ENCODE measurements at regions not wholly inside any gene's neighbourhood (a gene's known extent, or its start where the extent isn't known, plus 50 kb on each side); places are given as distances from the start of the nearest gene placed in this dataset.

GRCh38 chr5:107808671-107809137 lies 138.0 kb upstream of the EFNA5 start:
- ATAC-seq (no peak), DNase-seq (no peak)
- ChIA-PET CTCF (no interaction called here), POLR2A (no interaction called here)
- Mint-ChIP-seq H3K4me3 (no peak overlapping the region), H3K27ac (no peak overlapping the region), H3K9me3 (peaks cover 0 to 2% (median 0%) of the 10 kb centered on the region in 11 donors), H3K36me3 (no peaks in the 10 kb centered on the region), H3K4me1 (peaks cover 0 to 15% (median 0%) of the 10 kb centered on the region in 7 donors), H3K27me3 (peaks cover 0 to 15% (median 6%) of the 10 kb centered on the region in 5 donors)
- Histone ChIP-seq H3K4me3 (ENCODE audit: low read length) (no peak overlapping the region), H3K9me3 (ENCODE audit: control insufficient read depth in 2 of 3, low read length in 3 of 3) (no peaks in the 10 kb centered on the region), H3K36me3 (ENCODE audit: control insufficient read depth in 2 of 3, insufficient read depth in 3 of 3, low read length in 3 of 3) (no peaks in the 10 kb centered on the region), H3K27ac (ENCODE audit: low read depth, low read length) (no peak overlapping the region), H3K4me1 (ENCODE audit: control insufficient read depth in 2 of 2, insufficient read depth in 2 of 2, low read length in 2 of 2) (no peaks in the 10 kb centered on the region), H3K27me3 (ENCODE audit: control insufficient read depth in 2 of 2, insufficient read depth in 2 of 2, low read length in 2 of 2) (no peaks in the 10 kb centered on the region)
- intact Hi-C loops (cut with micrococcal nuclease) = no loop called here

DNA sequence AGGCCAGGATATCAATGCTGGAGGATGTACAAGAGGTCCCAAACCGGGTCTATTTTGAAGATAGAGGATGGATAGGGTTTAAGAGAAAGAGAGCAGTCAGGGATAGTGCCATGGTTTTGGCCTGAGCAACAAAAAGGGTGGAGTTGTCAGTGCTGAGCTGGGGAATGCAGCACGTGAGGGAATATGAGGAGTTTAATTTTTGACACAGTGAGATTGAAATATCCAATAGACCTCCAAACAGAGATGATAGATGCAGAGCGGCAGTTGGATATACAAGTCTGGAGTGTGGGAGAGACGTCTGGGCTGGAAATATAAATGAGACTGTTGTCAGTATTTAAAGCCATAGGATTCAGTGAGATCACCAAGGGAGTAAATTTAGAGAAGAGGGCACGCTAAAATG lies 136.7 kb upstream of the EFNA5 start:
- H3K27me3 Mint-ChIP-seq = peaks cover 0 to 6% (median 4%) of the 10 kb centered on the region in 5 donors

GRCh38 chr5:107806705-107807104 lies 136.0 kb upstream of the EFNA5 start:
- H3K9me3 Mint-ChIP-seq = peaks cover 0 to 3% (median 0%) of the 10 kb centered on the region in 11 donors
- intact Hi-C loops (cut with micrococcal nuclease) = no loop called here
- no peak overlapping the region for H3K4me3 Mint-ChIP-seq
- no peaks in the 10 kb centered on the region for H3K36me3 Mint-ChIP-seq
- CTCF ChIA-PET = no interaction called here
- no peak overlapping the region for H3K27ac ChIP-seq (ENCODE audit: low read depth, low read length)
- no peaks in the 10 kb centered on the region for H3K4me1 ChIP-seq (ENCODE audit: control insufficient read depth in 2 of 2, insufficient read depth in 2 of 2, low read length in 2 of 2)
- POLR2A ChIA-PET = no interaction called here
- ATAC-seq (no peak), DNase-seq (no peak)
- no peaks in the 10 kb centered on the region for H3K36me3 ChIP-seq (ENCODE audit: control insufficient read depth in 2 of 3, insufficient read depth in 3 of 3, low read length in 3 of 3)
- no peak overlapping the region for H3K27ac Mint-ChIP-seq
- no peaks in the 10 kb centered on the region for H3K27me3 ChIP-seq (ENCODE audit: control insufficient read depth in 2 of 2, insufficient read depth in 2 of 2, low read length in 2 of 2)
- peaks cover 0 to 4% (median 0%) of the 10 kb centered on the region in 5 donors for H3K27me3 Mint-ChIP-seq
- H3K4me1 Mint-ChIP-seq = peaks cover 0 to 21% (median 0%) of the 10 kb centered on the region in 7 donors
- H3K9me3 ChIP-seq (ENCODE audit: control insufficient read depth in 2 of 3, low read length in 3 of 3) = no peaks in the 10 kb centered on the region
- H3K4me3 ChIP-seq (ENCODE audit: low read length) = no peak overlapping the region

More for the DNA sequence above, 136.7 kb upstream of the EFNA5 start:
- Histone ChIP-seq H3K9me3 (ENCODE audit: control insufficient read depth in 2 of 3, low read length in 3 of 3) (no peaks in the 10 kb centered on the region), H3K4me1 (ENCODE audit: control insufficient read depth in 2 of 2, insufficient read depth in 2 of 2, low read length in 2 of 2) (no peaks in the 10 kb centered on the region), H3K4me3 (ENCODE audit: low read length) (no peak overlapping the region), H3K27ac (ENCODE audit: low read depth, low read length) (no peak overlapping the region), H3K27me3 (ENCODE audit: control insufficient read depth in 2 of 2, insufficient read depth in 2 of 2, low read length in 2 of 2) (no peaks in the 10 kb centered on the region), H3K36me3 (ENCODE audit: control insufficient read depth in 2 of 3, insufficient read depth in 3 of 3, low read length in 3 of 3) (no peaks in the 10 kb centered on the region)
- no peaks in the 10 kb centered on the region for H3K36me3 Mint-ChIP-seq
- H3K27ac Mint-ChIP-seq = no peak overlapping the region
- H3K9me3 Mint-ChIP-seq = peaks cover 0 to 1% (median 0%) of the 10 kb centered on the region in 11 donors
- DNase-seq (no peak), ATAC-seq (no peak)
- ChIA-PET POLR2A (no interaction called here), CTCF (no interaction called here)
- no peak overlapping the region for H3K4me3 Mint-ChIP-seq
- intact Hi-C loops (cut with micrococcal nuclease) = no loop called here
- H3K4me1 Mint-ChIP-seq = peaks cover 0 to 19% (median 0%) of the 10 kb centered on the region in 7 donors

DNA sequence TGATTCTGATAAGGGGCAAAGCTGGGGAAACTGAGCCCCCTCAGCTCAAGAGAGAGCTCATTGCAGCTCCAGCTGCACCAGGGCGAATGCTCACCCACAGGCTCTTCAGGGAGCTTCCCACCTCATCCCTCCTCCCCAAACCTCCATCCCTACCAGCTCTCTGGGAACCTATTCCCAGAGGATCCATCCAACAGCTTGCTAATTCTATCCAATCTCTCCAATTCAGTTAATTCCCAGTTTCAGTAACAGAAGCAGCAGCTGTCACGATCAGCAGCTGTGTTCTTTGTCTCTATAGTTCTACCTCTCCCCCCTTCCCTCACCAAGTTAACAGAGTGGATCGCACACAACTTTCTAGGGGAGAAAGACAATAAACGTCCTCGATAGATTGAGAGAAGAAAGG lies 135.5 kb upstream of the EFNA5 start:
- Histone ChIP-seq H3K4me1 (ENCODE audit: control insufficient read depth in 2 of 2, insufficient read depth in 2 of 2, low read length in 2 of 2) (no peaks in the 10 kb centered on the region), H3K36me3 (ENCODE audit: control insufficient read depth in 2 of 3, insufficient read depth in 3 of 3, low read length in 3 of 3) (no peaks in the 10 kb centered on the region), H3K27me3 (ENCODE audit: control insufficient read depth in 2 of 2, insufficient read depth in 2 of 2, low read length in 2 of 2) (no peaks in the 10 kb centered on the region), H3K9me3 (ENCODE audit: control insufficient read depth in 2 of 3, low read length in 3 of 3) (no peaks in the 10 kb centered on the region), H3K4me3 (ENCODE audit: low read length) (no peak overlapping the region), H3K27ac (ENCODE audit: low read depth, low read length) (no peak overlapping the region)
- Mint-ChIP-seq H3K27ac (no peak overlapping the region), H3K4me1 (peaks cover 0 to 21% (median 0%) of the 10 kb centered on the region in 7 donors), H3K4me3 (no peak overlapping the region), H3K27me3 (peaks cover 0 to 4% (median 0%) of the 10 kb centered on the region in 5 donors), H3K36me3 (no peaks in the 10 kb centered on the region), H3K9me3 (peaks cover 0 to 3% (median 0%) of the 10 kb centered on the region in 11 donors)
- DNase-seq (no peak), ATAC-seq (no peak)
- CTCF ChIA-PET = no interaction called here
- POLR2A ChIA-PET = no interaction called here
- intact Hi-C loops (cut with micrococcal nuclease) = no loop called here

- intact Hi-C loops (cut with micrococcal nuclease) = no loop called here
- CTCF ChIA-PET = no interaction called here
- DNase-seq = no peak
- no peak for ATAC-seq
- Histone ChIP-seq H3K9me3 (ENCODE audit: control insufficient read depth in 2 of 3, low read length in 3 of 3) (no peaks in the 10 kb centered on the region), H3K27me3 (ENCODE audit: control insufficient read depth in 2 of 2, insufficient read depth in 2 of 2, low read length in 2 of 2) (no peaks in the 10 kb centered on the region), H3K4me1 (ENCODE audit: control insufficient read depth in 2 of 2, insufficient read depth in 2 of 2, low read length in 2 of 2) (no peaks in the 10 kb centered on the region), H3K27ac (ENCODE audit: low read depth, low read length) (no peak overlapping the region), H3K4me3 (ENCODE audit: low read length) (no peak overlapping the region), H3K36me3 (ENCODE audit: control insufficient read depth in 2 of 3, insufficient read depth in 3 of 3, low read length in 3 of 3) (no peaks in the 10 kb centered on the region)
- H3K9me3 Mint-ChIP-seq = peaks cover 0 to 3% (median 0%) of the 10 kb centered on the region in 11 donors
- no peaks in the 10 kb centered on the region for H3K36me3 Mint-ChIP-seq
- POLR2A ChIA-PET = no interaction called here
- no peak overlapping the region for H3K27ac Mint-ChIP-seq
- peaks cover 0 to 21% (median 0%) of the 10 kb centered on the region in 7 donors for H3K4me1 Mint-ChIP-seq
- H3K4me3 Mint-ChIP-seq = no peak overlapping the region
- peaks cover 0 to 2% (median 0%) of the 10 kb centered on the region in 5 donors for H3K27me3 Mint-ChIP-seq
Observed at GRCh38 chr5:107805824-107806223, 135.1 kb upstream of the EFNA5 start.

- peaks cover 0 to 21% (median 0%) of the 10 kb centered on the region in 7 donors for H3K4me1 Mint-ChIP-seq
- H3K27ac Mint-ChIP-seq = no peak overlapping the region
- no peaks in the 10 kb centered on the region for H3K9me3 ChIP-seq (ENCODE audit: control insufficient read depth in 2 of 3, low read length in 3 of 3)
- intact Hi-C loops (cut with micrococcal nuclease) = no loop called here
- no peaks in the 10 kb centered on the region for H3K27me3 Mint-ChIP-seq
- no peaks in the 10 kb centered on the region for H3K27me3 ChIP-seq (ENCODE audit: control insufficient read depth in 2 of 2, insufficient read depth in 2 of 2, low read length in 2 of 2)
- POLR2A ChIA-PET = no interaction called here
- no peaks in the 10 kb centered on the region for H3K36me3 Mint-ChIP-seq
- H3K9me3 Mint-ChIP-seq = peaks cover 0 to 3% (median 0%) of the 10 kb centered on the region in 11 donors
- no peaks in the 10 kb centered on the region for H3K36me3 ChIP-seq (ENCODE audit: control insufficient read depth in 2 of 3, insufficient read depth in 3 of 3, low read length in 3 of 3)
- no peak overlapping the region for H3K27ac ChIP-seq (ENCODE audit: low read depth, low read length)
- H3K4me3 Mint-ChIP-seq = no peak overlapping the region
- CTCF ChIA-PET = no interaction called here
- no peak for DNase-seq
- no peaks in the 10 kb centered on the region for H3K4me1 ChIP-seq (ENCODE audit: control insufficient read depth in 2 of 2, insufficient read depth in 2 of 2, low read length in 2 of 2)
- ATAC-seq = no peak
- H3K4me3 ChIP-seq (ENCODE audit: low read length) = no peak overlapping the region
Observed at GRCh38 chr5:107805166-107805565, 134.4 kb upstream of the EFNA5 start.

- H3K4me1 Mint-ChIP-seq = peaks cover 0 to 24% (median 7%) of the 10 kb centered on the region in 7 donors
- H3K27ac Mint-ChIP-seq = no peak overlapping the region
- Histone ChIP-seq H3K27me3 (ENCODE audit: control insufficient read depth in 2 of 2, insufficient read depth in 2 of 2, low read length in 2 of 2) (no peaks in the 10 kb centered on the region), H3K4me1 (ENCODE audit: control insufficient read depth in 2 of 2, insufficient read depth in 2 of 2, low read length in 2 of 2) (no peaks in the 10 kb centered on the region), H3K4me3 (ENCODE audit: low read length) (no peak overlapping the region), H3K9me3 (ENCODE audit: control insufficient read depth in 2 of 3, low read length in 3 of 3) (no peaks in the 10 kb centered on the region), H3K27ac (ENCODE audit: low read depth, low read length) (no peak overlapping the region), H3K36me3 (ENCODE audit: control insufficient read depth in 2 of 3, insufficient read depth in 3 of 3, low read length in 3 of 3) (no peaks in the 10 kb centered on the region)
- POLR2A ChIA-PET = no interaction called here
- H3K36me3 Mint-ChIP-seq = no peaks in the 10 kb centered on the region
- CTCF ChIA-PET = no interaction called here
- H3K27me3 Mint-ChIP-seq = peaks cover 0 to 6% (median 0%) of the 10 kb centered on the region in 5 donors
- DNase-seq (no peak), ATAC-seq (no peak)
- intact Hi-C loops (cut with micrococcal nuclease) = no loop called here
- H3K9me3 Mint-ChIP-seq = peaks cover 0 to 6% (median 0%) of the 10 kb centered on the region in 11 donors
- no peak overlapping the region for H3K4me3 Mint-ChIP-seq
Observed at GRCh38 chr5:107803728-107804127, 133.0 kb upstream of the EFNA5 start.

Data from naive thymus-derived CD4-positive, alpha-beta T cell (primary cell).